Mesenchymal stem cell (in vitro differentiated cells and primary cell): ENCODE measurements at regions not wholly inside any gene's neighbourhood (a gene's known extent, or its start where the extent isn't known, plus 50 kb on each side); places are given as distances from the start of the nearest gene placed in this dataset.

Experiments used
- DNase-seq: peaks from one replicate; pipeline ENCODE4 v3.0.0-alpha.2; 2013
- H2AFZ ChIP-seq: one replicate; pipeline ENCODE4 v1.6.1; 2013; ENCODE audit warnings: low read depth, mild to moderate bottlenecking, control low read depth, inconsistent platforms, low read length, moderate library complexity
- H2AK5ac ChIP-seq: 2 replicates; pipeline ENCODE4 v1.6.1; 2013; ENCODE audit warnings: low read length, moderate library complexity, mild to moderate bottlenecking, inconsistent platforms; ENCODE audit not compliant: severe bottlenecking
- H2BK120ac ChIP-seq: one replicate; pipeline ENCODE4 v1.6.1; 2013; ENCODE audit warnings: low read depth, mild to moderate bottlenecking, inconsistent platforms, low read length, moderate library complexity
- H2BK12ac ChIP-seq, 2 experiments: one replicate each; pipeline ENCODE4 v1.6.1; 2013; ENCODE audit warnings: inconsistent platforms in 2 of 2, low read length in 2 of 2, mild to moderate bottlenecking in 2 of 2, moderate library complexity in 2 of 2, control low read depth in 1 of 2
- H2BK15ac ChIP-seq: one replicate; pipeline ENCODE4 v1.6.1; 2013; ENCODE audit warnings: mild to moderate bottlenecking, low read depth, inconsistent platforms; ENCODE audit not compliant: poor library complexity, severe bottlenecking
- H2BK5ac ChIP-seq: 2 replicates; pipeline ENCODE4 v1.6.1; 2013; ENCODE audit warnings: low read depth, mild to moderate bottlenecking, low read length, control low read depth, inconsistent platforms; ENCODE audit not compliant: poor library complexity, severe bottlenecking
- H3K14ac ChIP-seq, 2 experiments: one replicate each; pipeline ENCODE4 v1.6.1; 2013; ENCODE audit warnings: inconsistent platforms in 2 of 2, low read length in 2 of 2, control low read depth in 1 of 2, mild to moderate bottlenecking in 1 of 2, moderate library complexity in 1 of 2
- H3K18ac ChIP-seq, 2 experiments: one replicate each; pipeline ENCODE4 v1.6.1; 2013; ENCODE audit warnings: inconsistent platforms in 2 of 2, low read length in 2 of 2, control low read depth in 1 of 2, low read depth in 1 of 2, mild to moderate bottlenecking in 1 of 2
- H3K23ac ChIP-seq, 2 experiments: one replicate each; pipeline ENCODE4 v1.6.1; 2013; ENCODE audit warnings: inconsistent platforms in 2 of 2, low read length in 2 of 2, mild to moderate bottlenecking in 2 of 2, moderate library complexity in 2 of 2, control low read depth in 1 of 2
- H3K27ac ChIP-seq: 2 replicates; pipeline ENCODE4 v1.5.1; 2013; ENCODE audit warnings: mild to moderate bottlenecking, moderate library complexity, low read length, control low read depth, inconsistent platforms; ENCODE audit not compliant: poor library complexity, severe bottlenecking
- H3K27me3 ChIP-seq, 2 experiments: 2 replicates each; pipeline versions ENCODE4 v1.6.1 to v1.7.0; 2013; ENCODE audit warnings: low read length in 2 of 2, mild to moderate bottlenecking in 2 of 2, moderate library complexity in 2 of 2, control low read depth in 1 of 2, inconsistent platforms in 1 of 2; ENCODE audit not compliant: control insufficient read depth in 1 of 2, insufficient read depth in 1 of 2
- H3K36me3 ChIP-seq, 2 experiments: 2 replicates each; pipeline versions ENCODE4 v1.6.1 to v1.7.0; 2013; ENCODE audit warnings: low read length in 2 of 2, control low read depth in 1 of 2, inconsistent platforms in 1 of 2, low read depth in 1 of 2, mild to moderate bottlenecking in 1 of 2; ENCODE audit not compliant: insufficient read depth in 2 of 2, control insufficient read depth in 1 of 2
- H3K4ac ChIP-seq, 2 experiments: one replicate each; pipeline ENCODE4 v1.6.1; 2013; ENCODE audit warnings: inconsistent platforms in 2 of 2, low read length in 2 of 2, mild to moderate bottlenecking in 2 of 2, moderate library complexity in 2 of 2, control low read depth in 1 of 2, low read depth in 1 of 2
- H3K4me1 ChIP-seq: 2 replicates; pipeline ENCODE4 v1.6.1; 2013; ENCODE audit warnings: low read depth, low read length, control low read depth; ENCODE audit not compliant: control insufficient read depth, insufficient read depth
- H3K4me2 ChIP-seq: 2 replicates; pipeline ENCODE4 v1.6.1; 2013; ENCODE audit warnings: low read length, mild to moderate bottlenecking, inconsistent platforms; ENCODE audit not compliant: poor library complexity, severe bottlenecking
- H3K4me3 ChIP-seq, 2 experiments: 2 replicates each; pipeline versions ENCODE4 v1.5.1 to v1.7.0; 2013; ENCODE audit warnings: low read length in 2 of 2, mild to moderate bottlenecking in 2 of 2, control low read depth in 1 of 2, low read depth in 1 of 2; ENCODE audit not compliant: insufficient read depth in 1 of 2
- H3K79me1 ChIP-seq: replicated peaks from 2 replicates; pipeline ENCODE4 v1.6.1; 2013; ENCODE audit warnings: mild to moderate bottlenecking, control low read depth, low read length, inconsistent platforms; ENCODE audit not compliant: poor library complexity, severe bottlenecking
- H3K9ac ChIP-seq: 2 replicates; pipeline ENCODE4 v1.7.0; 2013; ENCODE audit warnings: mild to moderate bottlenecking, low read length, moderate library complexity
- H3K9me3 ChIP-seq: 2 replicates; pipeline ENCODE4 v1.7.0; 2013; ENCODE audit warnings: mild to moderate bottlenecking, low read length; ENCODE audit not compliant: control insufficient read depth
- H4K8ac ChIP-seq: one replicate; pipeline ENCODE4 v1.6.1; 2013; ENCODE audit warnings: inconsistent platforms, mild to moderate bottlenecking, low read length, moderate library complexity
- H4K91ac ChIP-seq: one replicate; pipeline ENCODE4 v1.6.1; 2013; ENCODE audit warnings: mild to moderate bottlenecking, low read length, inconsistent platforms
- WGBS: methylation state at CpG from one replicate; pipeline ENCODE4 v1.1.7; 2013; ENCODE audit warnings: mixed read lengths; 5-methylcytosine and 5-hydroxymethylcytosine counted together

GRCh38 chr12:17139931-17140330, 534.0 kb upstream of the LMO3 start:
- WGBS, result 79% methylated on average over 2 of the region's 2 CpGs

GRCh38 chr12:17137396-17137795, 531.4 kb upstream of the LMO3 start:
- no peak overlapping the region for H2AK5ac ChIP-seq
- H3K4me1 ChIP-seq, result no peaks in the 10 kb centered on the region
- H3K27me3 ChIP-seq, result no peaks in the 10 kb centered on the region
- 71% methylated on average over 2 of the region's 3 CpGs for WGBS
- no peak overlapping the region for H3K18ac ChIP-seq
- no peak overlapping the region for H3K14ac ChIP-seq
- H3K27ac ChIP-seq, result no peak overlapping the region
- H3K4ac ChIP-seq, result no peak overlapping the region
- no peak overlapping the region for H2BK12ac ChIP-seq
- no peaks in the 10 kb centered on the region for H3K9me3 ChIP-seq
- H3K4me3 ChIP-seq, result no peak overlapping the region
- H2AFZ ChIP-seq, result no peak overlapping the region
- no peak overlapping the region for H2BK5ac ChIP-seq
- no peaks in the 10 kb centered on the region for H3K79me1 ChIP-seq
- no peak overlapping the region for H4K8ac ChIP-seq
- no peak overlapping the region for H3K4me2 ChIP-seq
- H3K9ac ChIP-seq, result no peak overlapping the region
- no peak overlapping the region for H2BK120ac ChIP-seq
- no peak overlapping the region for H2BK15ac ChIP-seq
- no peak for DNase-seq
- no peaks in the 10 kb centered on the region for H3K36me3 ChIP-seq
- H4K91ac ChIP-seq, result no peak overlapping the region
- H3K23ac ChIP-seq, result no peak overlapping the region

More at GRCh38 chr12:17139931-17140330, 534.0 kb upstream of the LMO3 start:
- no peaks in the 10 kb centered on the region for H3K9me3 ChIP-seq
- H3K9ac ChIP-seq, result no peak overlapping the region
- H3K36me3 ChIP-seq, result no peaks in the 10 kb centered on the region
- H3K14ac ChIP-seq, result no peak overlapping the region
- no peak overlapping the region for H2BK12ac ChIP-seq
- no peak overlapping the region for H3K4me2 ChIP-seq
- no peak overlapping the region for H3K4ac ChIP-seq
- no peak overlapping the region for H2BK15ac ChIP-seq
- no peak overlapping the region for H3K18ac ChIP-seq
- H2BK120ac ChIP-seq, result no peak overlapping the region
- H2AK5ac ChIP-seq, result no peak overlapping the region
- no peak overlapping the region for H4K8ac ChIP-seq
- H2BK5ac ChIP-seq, result no peak overlapping the region
- no peak overlapping the region for H3K23ac ChIP-seq
- no peak overlapping the region for H4K91ac ChIP-seq
- H3K4me3 ChIP-seq, result no peak overlapping the region
- no peak for DNase-seq
- H3K4me1 ChIP-seq, result no peaks in the 10 kb centered on the region
- no peak overlapping the region for H3K27ac ChIP-seq
- H3K79me1 ChIP-seq, result no peaks in the 10 kb centered on the region
- H2AFZ ChIP-seq, result no peak overlapping the region
- H3K27me3 ChIP-seq, result no peaks in the 10 kb centered on the region

GRCh38 chr12:17134315-17134714, 528.4 kb upstream of the LMO3 start:
- Histone ChIP-seq H4K91ac (no peak overlapping the region), H2BK120ac (no peak overlapping the region), H3K4me1 (no peaks in the 10 kb centered on the region), H3K27ac (no peak overlapping the region), H3K4me3 (no peak overlapping the region), H3K9ac (no peak overlapping the region), H3K4me2 (no peak overlapping the region), H3K36me3 (no peaks in the 10 kb centered on the region), H3K23ac (no peak overlapping the region), H2AK5ac (no peak overlapping the region), H3K9me3 (peaks cover 2% of the 10 kb centered on the region), H4K8ac (no peak overlapping the region), H2BK12ac (no peak overlapping the region), H3K79me1 (no peaks in the 10 kb centered on the region), H3K27me3 (no peaks in the 10 kb centered on the region), H2BK5ac (no peak overlapping the region), H2AFZ (no peak overlapping the region), H3K4ac (no peak overlapping the region), H3K14ac (no peak overlapping the region), H3K18ac (no peak overlapping the region), H2BK15ac (no peak overlapping the region)
- no peak for DNase-seq

- no peak overlapping the region for H3K18ac ChIP-seq
- no peak overlapping the region for H3K4me3 ChIP-seq
- H3K9me3 ChIP-seq, result peaks cover 2% of the 10 kb centered on the region
- WGBS, result 83% methylated on average over 4 of the region's 4 CpGs
- no peak for DNase-seq
- H3K9ac ChIP-seq, result no peak overlapping the region
- H2BK120ac ChIP-seq, result no peak overlapping the region
- H2BK15ac ChIP-seq, result no peak overlapping the region
- no peaks in the 10 kb centered on the region for H3K79me1 ChIP-seq
- no peaks in the 10 kb centered on the region for H3K27me3 ChIP-seq
- no peak overlapping the region for H3K4me2 ChIP-seq
- H2AK5ac ChIP-seq, result no peak overlapping the region
- no peak overlapping the region for H3K23ac ChIP-seq
- no peak overlapping the region for H4K91ac ChIP-seq
- no peak overlapping the region for H3K27ac ChIP-seq
- H3K4me1 ChIP-seq, result no peaks in the 10 kb centered on the region
- no peak overlapping the region for H3K4ac ChIP-seq
- H3K14ac ChIP-seq, result no peak overlapping the region
- H2AFZ ChIP-seq, result no peak overlapping the region
- no peak overlapping the region for H4K8ac ChIP-seq
- H2BK12ac ChIP-seq, result no peak overlapping the region
- no peak overlapping the region for H2BK5ac ChIP-seq
- no peaks in the 10 kb centered on the region for H3K36me3 ChIP-seq
These were observed 526.4 kb upstream of the LMO3 start for GRCh38 chr12:17132336-17132735.
